ENCODE measurements at regions not wholly inside any gene's neighbourhood (a gene's known extent, or its start where the extent isn't known, plus 50 kb on each side); places are given as distances from the start of the nearest gene placed in this dataset.

- no peak for TF ChIP-seq CTCF (IDR thresholded peaks at IDR 0.05)
- ATAC-seq (ENCODE audit: low FRiP score), result no peak
- no peak for DNase-seq (ENCODE audit: low spot score)
Observed at GRCh38 chr11:28820296-28820989, 712.3 kb downstream of the METTL15 start.

DNA sequence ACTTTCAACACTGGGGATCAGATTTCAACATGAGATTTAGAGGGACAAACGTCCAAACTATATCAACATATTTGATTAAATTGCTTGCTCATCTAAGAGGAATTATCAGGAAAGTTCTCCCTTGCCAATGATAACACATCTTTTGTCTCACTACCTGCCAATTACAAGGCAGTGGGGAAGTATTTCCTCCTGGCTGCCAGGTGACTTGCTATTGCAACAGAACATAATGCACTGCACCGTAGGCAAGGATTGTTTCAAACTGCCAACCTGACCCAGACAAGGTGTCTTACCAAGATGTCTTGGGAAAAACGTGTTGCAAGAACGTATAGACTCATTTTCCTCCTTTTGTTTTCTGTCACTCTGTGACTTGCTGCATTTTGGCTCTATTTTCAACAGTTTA lies 711.6 kb downstream of the METTL15 start:
- ATAC-seq (ENCODE audit: low FRiP score) (no peak), DNase-seq (ENCODE audit: low spot score) (no peak)
- no peak for TF ChIP-seq CTCF (IDR thresholded peaks at IDR 0.05)

- no peak for DNase-seq (ENCODE audit: low spot score)
- no peak for ATAC-seq (ENCODE audit: low FRiP score)
- no peak for TF ChIP-seq CTCF (IDR thresholded peaks at IDR 0.05)
Observed at GRCh38 chr11:28815110-28815509, 706.9 kb downstream of the METTL15 start.

GRCh38 chr11:28808771-28809170 lies 700.6 kb downstream of the METTL15 start:
- no peak for TF ChIP-seq CTCF (IDR thresholded peaks at IDR 0.05)
- DNase-seq (ENCODE audit: low spot score), result no peak
- ATAC-seq (ENCODE audit: low FRiP score), result no peak

- DNase-seq (ENCODE audit: low spot score), result no peak
- no peak for ATAC-seq (ENCODE audit: low FRiP score)
- no peak for TF ChIP-seq CTCF (IDR thresholded peaks at IDR 0.05)
Observed at GRCh38 chr11:28799316-28799715, 691.1 kb downstream of the METTL15 start.

- no peak for DNase-seq (ENCODE audit: low spot score)
- ATAC-seq (ENCODE audit: low FRiP score), result no peak
- TF ChIP-seq CTCF (IDR thresholded peaks at IDR 0.05), result no peak
Observed at GRCh38 chr11:28798286-28798685, 690.1 kb downstream of the METTL15 start.

DNA sequence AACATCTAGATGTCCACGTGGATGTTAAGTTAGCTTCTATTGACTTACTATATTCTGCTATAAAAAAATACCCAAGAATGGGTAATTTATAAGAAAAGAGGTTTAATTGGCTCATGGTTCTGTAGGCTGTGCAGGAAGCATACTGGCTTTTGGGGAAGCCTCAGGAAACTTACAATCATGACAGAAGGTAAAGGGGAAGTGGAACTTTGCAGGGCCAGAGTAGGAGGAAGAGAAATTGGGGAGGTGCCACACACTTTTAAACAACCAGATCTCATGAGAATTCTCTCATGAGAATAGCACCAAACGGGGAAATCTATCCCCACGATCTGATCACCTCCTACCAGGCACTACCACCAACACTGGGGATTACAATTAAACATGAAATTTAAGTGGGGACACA lies 689.3 kb downstream of the METTL15 start:
- no peak for ATAC-seq (ENCODE audit: low FRiP score)
- TF ChIP-seq CTCF (IDR thresholded peaks at IDR 0.05), result no peak
- DNase-seq (ENCODE audit: low spot score), result no peak

Measured in omental fat pad (tissue), 3 donors.